Lung microvascular endothelial cell (primary cell): ENCODE measurements at regions not wholly inside any gene's neighbourhood (a gene's known extent, or its start where the extent isn't known, plus 50 kb on each side); places are given as distances from the start of the nearest gene placed in this dataset.
"Not testable (repeated sequence)": the region's sequence is repeated elsewhere in the genome, so short reads cannot be mapped to it uniquely, and the experiment has no call there.

ENCODE experiments used
- DNase-seq, 2 donors: peaks; one replicate each; pipeline versions ENCODE4 v3.0.0 to v3.0.0-alpha.2; 2010; ENCODE audit warnings: low read depth in 2 of 2

GRCh38 chr4:91838181-91838861 lies 465.4 kb upstream of the GRID2 start:
- DNase-seq = no peak

- no peak for DNase-seq
Measured at GRCh38 chr4:91840359-91840758, 463.4 kb upstream of the GRID2 start.

DNA sequence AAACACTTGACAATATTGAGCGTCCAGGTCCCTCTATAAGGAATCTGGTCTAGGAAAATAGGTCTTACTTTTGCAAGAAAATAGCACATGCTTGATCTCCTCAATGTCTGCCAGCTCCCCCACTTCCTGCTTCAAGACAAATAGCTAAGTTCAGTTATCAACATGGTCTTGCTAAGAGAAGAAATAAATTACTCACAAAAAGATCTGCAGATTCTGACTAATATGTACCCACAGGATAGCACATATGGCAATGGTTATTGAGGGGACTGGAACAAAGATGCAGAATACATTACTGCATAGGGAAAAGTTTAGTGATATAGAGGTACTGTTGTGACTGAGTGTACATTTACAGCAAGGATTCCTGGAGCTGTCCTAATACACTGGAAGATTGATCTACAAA lies 457.5 kb upstream of the GRID2 start:
- no peak for DNase-seq

- DNase-seq = no peak
Measured at GRCh38 chr4:91851456-91851855, 452.3 kb upstream of the GRID2 start.

DNA sequence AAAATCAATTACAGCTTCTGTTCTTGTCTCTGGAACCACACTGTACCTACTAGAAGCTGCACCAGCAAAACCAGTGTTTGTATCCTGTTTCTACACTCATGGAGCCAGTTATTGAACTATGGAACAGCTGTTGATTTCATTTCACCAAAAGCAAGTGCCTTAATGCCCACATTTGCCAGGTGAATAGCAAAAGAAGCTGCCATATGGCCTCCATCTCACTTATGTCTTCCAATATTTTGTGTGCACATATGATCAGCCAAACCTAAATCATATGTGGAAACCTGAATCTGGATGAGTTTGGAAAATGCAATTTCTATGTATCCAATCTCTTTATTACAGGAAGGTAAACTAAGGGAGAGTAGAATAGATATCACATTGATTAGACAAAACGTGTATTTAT lies 415.8 kb upstream of the GRID2 start:
- no peak for DNase-seq

DNA sequence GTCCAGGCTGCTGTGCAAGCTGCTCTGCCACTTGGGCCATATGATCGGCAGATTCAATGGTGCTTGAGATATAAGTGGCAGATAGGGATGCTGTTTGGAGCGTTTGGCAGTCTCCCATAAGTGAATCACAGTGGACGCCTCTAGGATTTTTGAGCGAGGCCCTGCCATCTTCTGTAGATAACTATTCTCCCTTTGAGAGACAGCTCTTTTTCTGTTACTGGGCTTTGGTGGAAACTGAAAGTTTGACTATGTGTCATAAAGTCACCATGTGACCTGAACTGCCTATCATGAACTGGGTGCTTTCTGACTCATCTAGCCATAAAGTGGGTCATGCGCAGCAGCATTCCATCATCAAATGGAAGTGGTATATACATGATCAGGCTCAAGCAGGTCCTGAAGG lies 412.5 kb upstream of the GRID2 start:
- DNase-seq = not testable (repeated sequence)

DNA sequence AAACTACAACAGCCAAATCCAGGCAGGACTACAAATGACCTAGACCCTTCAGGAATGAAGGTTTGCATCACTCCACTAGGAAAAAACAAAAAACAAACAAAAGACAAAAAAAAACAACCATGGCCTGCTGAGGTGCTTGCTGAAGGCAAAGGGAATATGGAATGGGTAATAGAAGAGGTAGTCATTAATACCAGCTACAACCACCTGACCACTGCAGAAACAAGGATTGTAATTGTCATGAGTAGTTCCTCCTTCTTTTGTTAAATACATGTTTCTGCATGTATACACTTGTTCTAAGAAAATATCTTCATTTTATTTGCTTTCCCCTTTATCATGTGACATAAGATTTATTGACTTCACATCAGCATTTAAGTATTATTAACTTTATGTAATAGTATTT lies 409.8 kb upstream of the GRID2 start:
- no peak for DNase-seq

DNA sequence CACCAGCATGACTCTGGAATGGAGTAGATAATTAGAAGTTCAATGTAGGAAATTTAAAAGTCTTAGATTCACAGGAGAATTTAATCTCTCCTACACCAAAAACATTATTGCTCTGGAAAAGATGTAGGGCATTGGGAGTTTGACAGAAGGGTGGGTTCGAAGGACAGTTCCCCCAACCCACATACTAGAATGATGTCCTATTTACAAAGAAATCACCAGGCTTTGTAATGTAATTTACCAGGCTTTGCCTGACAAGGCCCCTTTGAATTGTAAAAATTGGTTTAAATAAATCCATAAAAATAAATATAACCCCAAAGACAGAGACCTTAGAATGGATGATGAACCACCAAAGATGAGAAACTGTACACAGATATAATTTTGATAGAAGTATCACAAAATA lies 399.2 kb upstream of the GRID2 start:
- no peak for DNase-seq

DNA sequence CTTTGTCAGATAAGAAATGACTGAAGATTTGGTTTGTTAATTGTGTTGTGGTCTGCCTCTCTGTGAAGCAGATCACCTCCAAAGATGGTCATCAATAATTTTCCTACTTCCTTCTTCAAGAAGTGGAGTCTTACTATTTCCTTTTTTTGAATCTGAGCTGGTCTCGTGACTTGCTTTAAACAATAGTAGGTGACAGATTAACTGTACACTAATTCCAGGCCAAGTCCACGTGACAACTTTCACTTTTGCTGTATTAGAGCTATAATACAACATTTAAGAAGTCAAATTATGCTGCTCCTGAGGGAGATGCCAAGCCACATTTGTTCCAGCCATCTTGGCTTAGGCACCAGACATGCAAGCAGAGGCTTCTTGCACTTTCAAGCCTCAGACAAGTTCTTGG lies 393.8 kb upstream of the GRID2 start:
- no peak for DNase-seq

GRCh38 chr4:91914176-91914804 lies 389.5 kb upstream of the GRID2 start:
- DNase-seq = no peak

GRCh38 chr4:91916219-91916618 lies 387.5 kb upstream of the GRID2 start:
- DNase-seq = no peak

- DNase-seq = no peak
Measured at GRCh38 chr4:91924625-91925024, 379.1 kb upstream of the GRID2 start.

DNA sequence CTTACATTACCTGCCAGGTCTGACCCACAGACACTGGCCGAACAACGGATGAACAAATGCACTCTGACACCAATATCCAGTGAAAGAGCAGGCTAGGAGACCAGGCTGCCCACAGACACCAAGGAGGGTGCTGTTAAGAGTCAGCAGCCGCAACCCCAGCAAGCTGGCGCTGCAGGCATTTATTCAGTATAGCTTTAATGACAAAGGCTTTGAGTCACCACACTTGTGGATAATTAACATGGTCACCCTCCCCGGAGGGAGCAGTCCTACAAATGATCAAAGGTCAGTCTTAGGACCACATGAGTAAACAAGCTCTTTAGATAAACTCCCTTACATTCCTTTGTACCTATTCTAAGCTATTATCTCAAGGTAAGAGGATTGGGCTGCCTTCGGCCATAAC lies 368.5 kb upstream of the GRID2 start:
- DNase-seq = no peak

GRCh38 chr4:91936311-91936710 lies 367.5 kb upstream of the GRID2 start:
- no peak for DNase-seq

- no peak for DNase-seq
Measured at GRCh38 chr4:91957963-91958362, 345.8 kb upstream of the GRID2 start.

- no peak for DNase-seq
Measured at GRCh38 chr4:91958596-91958995, 345.2 kb upstream of the GRID2 start.

- no peak for DNase-seq
Measured at GRCh38 chr4:91961504-91961903, 342.3 kb upstream of the GRID2 start.

DNA sequence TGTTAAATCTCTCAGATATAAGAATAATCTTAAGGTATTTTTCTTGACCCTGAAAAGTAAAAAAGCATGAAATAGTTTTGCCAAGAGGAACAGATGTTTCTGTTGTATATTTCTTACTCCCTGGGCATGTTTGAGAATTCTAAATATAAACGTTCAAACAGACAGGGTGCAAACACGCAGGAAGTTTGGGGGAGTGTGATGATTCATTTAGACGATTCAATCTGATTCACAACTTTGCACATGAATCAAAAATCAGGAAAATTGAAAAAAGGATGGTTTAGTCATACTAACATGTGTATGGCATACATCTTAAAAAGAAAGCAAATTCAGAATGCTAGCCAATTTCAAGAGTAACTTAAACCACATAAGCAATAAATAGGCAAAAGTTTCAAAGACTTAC lies 340.3 kb upstream of the GRID2 start:
- no peak for DNase-seq

- no peak for DNase-seq
Measured at GRCh38 chr4:91965166-91965565, 338.6 kb upstream of the GRID2 start.

- no peak for DNase-seq
Measured at GRCh38 chr4:91973479-91974153, 330.1 kb upstream of the GRID2 start.

- no peak for DNase-seq
Measured at GRCh38 chr4:91984466-91984865, 319.3 kb upstream of the GRID2 start.

GRCh38 chr4:91989914-91990313 lies 313.9 kb upstream of the GRID2 start:
- no peak for DNase-seq

DNA sequence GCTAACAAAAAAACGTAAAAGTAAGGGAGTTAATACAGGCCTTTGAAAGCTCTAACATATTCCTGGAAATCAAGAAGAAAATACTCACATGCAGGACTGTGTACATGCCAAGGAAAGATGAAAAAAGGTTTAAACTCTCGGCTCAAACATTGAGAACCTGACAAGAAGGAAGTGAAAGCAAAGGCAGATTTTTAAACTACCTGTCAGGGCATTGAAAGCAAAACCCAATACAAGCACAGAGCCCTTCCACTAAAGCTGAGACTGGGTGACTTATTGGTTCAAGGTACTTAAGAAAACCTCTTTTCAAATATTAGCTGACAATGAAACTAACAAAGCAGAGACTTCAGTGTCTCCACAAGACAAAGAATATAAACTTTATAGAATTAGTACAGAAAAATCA lies 313.0 kb upstream of the GRID2 start:
- DNase-seq = no peak
